ENCODE measurements at regions not wholly inside any gene's neighbourhood (a gene's known extent, or its start where the extent isn't known, plus 50 kb on each side); places are given as distances from the start of the nearest gene placed in this dataset.

DNA sequence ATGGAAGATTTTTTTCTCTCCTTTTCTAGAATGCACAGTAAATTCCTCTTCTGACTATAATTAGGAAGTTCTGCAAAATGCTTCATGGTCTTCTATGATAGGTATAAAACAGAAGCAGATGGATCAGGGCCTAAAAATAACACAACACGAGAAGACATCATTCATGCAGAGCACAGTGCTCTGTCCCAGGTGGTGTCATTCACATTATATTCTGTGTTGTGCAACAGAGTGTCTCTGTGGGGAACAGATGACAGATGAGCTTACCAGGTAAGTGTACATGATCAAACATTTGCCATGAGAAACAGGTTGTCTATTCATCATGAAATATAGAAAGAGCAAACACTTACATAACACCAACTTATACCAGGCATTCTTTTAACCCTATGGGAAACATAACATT is 288.3 kb downstream of the KCTD12 start:
- TF ChIP-seq POLR2A (IDR thresholded peaks at IDR 0.05; ENCODE audit: low read depth, low read length) = no peak
- TF ChIP-seq TAF1 (IDR thresholded peaks at IDR 0.05; ENCODE audit: borderline replicate concordance, low read depth, low read length) = no peak
